ENCODE measurements at regions not wholly inside any gene's neighbourhood (a gene's known extent, or its start where the extent isn't known, plus 50 kb on each side); places are given as distances from the start of the nearest gene placed in this dataset.
"Not testable (repeated sequence)": the region's sequence is repeated elsewhere in the genome, so short reads cannot be mapped to it uniquely, and the experiment has no call there.

GRCh38 chr10:53458007-53458406, 685.4 kb upstream of the MBL2 start:
- no peak for TF ChIP-seq CTCF (IDR thresholded peaks at IDR 0.05)
- no peak for TF ChIP-seq POLR2A (IDR thresholded peaks at IDR 0.05)
- intact Hi-C loops (cut with DNase I), result no loop called here
- 70% methylated on average over 1 of the region's 1 CpG for WGBS (ENCODE audit: insufficient coverage, low coverage, low lambda C conversion rate, missing lambda C conversion rate)
- Histone ChIP-seq H3K36me3 (no peaks in the 10 kb centered on the region), H3K27ac (no peak overlapping the region), H3K9me3 (no peaks in the 10 kb centered on the region), H3K4me3 (no peak overlapping the region), H3K4me1 (no peaks in the 10 kb centered on the region), H3K27me3 (no peaks in the 10 kb centered on the region)
- DNase-seq (no peak), ATAC-seq (no peak)

GRCh38 chr10:53453196-53453595, 680.6 kb upstream of the MBL2 start:
- no peaks in the 10 kb centered on the region for H3K27me3 ChIP-seq
- ATAC-seq, result peak in 3 of 4 donors; percentile 45 to 56 (median 52)
- H3K4me3 ChIP-seq, result no peak overlapping the region
- peak; percentile 16 to 38 (median 24) for TF ChIP-seq CTCF (IDR thresholded peaks at IDR 0.05)
- no peak for TF ChIP-seq POLR2A (IDR thresholded peaks at IDR 0.05)
- H3K4me1 ChIP-seq, result no peaks in the 10 kb centered on the region
- H3K36me3 ChIP-seq, result no peaks in the 10 kb centered on the region
- 64% methylated on average over 1 of the region's 1 CpG for WGBS (ENCODE audit: insufficient coverage, low coverage, low lambda C conversion rate, missing lambda C conversion rate)
- DNase-seq, result no peak
- no peak overlapping the region for H3K27ac ChIP-seq
- intact Hi-C loops (cut with DNase I), result no loop called here
- H3K9me3 ChIP-seq, result no peaks in the 10 kb centered on the region

GRCh38 chr10:53447576-53447975, 675.0 kb upstream of the MBL2 start:
- Histone ChIP-seq H3K9me3 (no peaks in the 10 kb centered on the region), H3K36me3 (no peaks in the 10 kb centered on the region), H3K27me3 (no peaks in the 10 kb centered on the region), H3K4me1 (no peaks in the 10 kb centered on the region), H3K27ac (no peak overlapping the region), H3K4me3 (no peak overlapping the region)
- DNase-seq, result no peak
- TF ChIP-seq POLR2A (IDR thresholded peaks at IDR 0.05) (no peak), CTCF (IDR thresholded peaks at IDR 0.05) (no peak)
- WGBS (ENCODE audit: insufficient coverage, low coverage, low lambda C conversion rate, missing lambda C conversion rate), result no CpG with 5 or more reads among the region's 1 CpG
- intact Hi-C loops (cut with DNase I), result no loop called here
- no peak for ATAC-seq

GRCh38 chr10:53441843-53442242, 669.3 kb upstream of the MBL2 start:
- ATAC-seq (no peak), DNase-seq (no peak)
- Histone ChIP-seq H3K4me1 (no peaks in the 10 kb centered on the region), H3K36me3 (no peaks in the 10 kb centered on the region), H3K27me3 (no peaks in the 10 kb centered on the region), H3K4me3 (no peak overlapping the region), H3K9me3 (no peaks in the 10 kb centered on the region), H3K27ac (no peak overlapping the region)
- TF ChIP-seq POLR2A (IDR thresholded peaks at IDR 0.05), result no peak
- TF ChIP-seq CTCF (IDR thresholded peaks at IDR 0.05), result no peak
- 82% methylated on average over 1 of the region's 1 CpG for WGBS (ENCODE audit: insufficient coverage, low coverage, low lambda C conversion rate, missing lambda C conversion rate)
- intact Hi-C loops (cut with DNase I), result no loop called here

- ATAC-seq (no peak), DNase-seq (no peak)
- WGBS (ENCODE audit: insufficient coverage, low coverage, low lambda C conversion rate, missing lambda C conversion rate), result 81% methylated on average over 3 of the region's 3 CpGs
- H3K4me1 ChIP-seq, result no peaks in the 10 kb centered on the region
- H3K27me3 ChIP-seq, result no peaks in the 10 kb centered on the region
- TF ChIP-seq CTCF (IDR thresholded peaks at IDR 0.05) (no peak), POLR2A (IDR thresholded peaks at IDR 0.05) (no peak)
- no peaks in the 10 kb centered on the region for H3K9me3 ChIP-seq
- H3K27ac ChIP-seq, result no peak overlapping the region
- intact Hi-C loops (cut with DNase I), result no loop called here
- H3K36me3 ChIP-seq, result no peaks in the 10 kb centered on the region
- no peak overlapping the region for H3K4me3 ChIP-seq
Measured at GRCh38 chr10:53440601-53441000, 668.0 kb upstream of the MBL2 start.

GRCh38 chr10:53439075-53439474, 666.5 kb upstream of the MBL2 start:
- H3K27ac ChIP-seq; DNase-seq; H3K9me3 ChIP-seq; H3K36me3 ChIP-seq; ATAC-seq; intact Hi-C loops (cut with DNase I); H3K4me1 ChIP-seq; H3K4me3 ChIP-seq; H3K27me3 ChIP-seq: not testable (repeated sequence)
- 75% methylated on average over 9 of the region's 9 CpGs for WGBS (ENCODE audit: insufficient coverage, low coverage, low lambda C conversion rate, missing lambda C conversion rate)
